Keratinocyte (primary cell): ENCODE measurements at regions not wholly inside any gene's neighbourhood (a gene's known extent, or its start where the extent isn't known, plus 50 kb on each side); places are given as distances from the start of the nearest gene placed in this dataset.

Experiments
- DNase-seq: peaks from one replicate; pipeline ENCODE4 v3.0.0-alpha.2; 2011; ENCODE audit warnings: low read depth, missing footprints, low spot score
- FAIRE-seq: peaks from 2 replicates; lab custom pipeline; 2011; peaks lifted over from hg19 to GRCh38; lab: Jason Lieb, UNC
- H2AFZ ChIP-seq: 2 replicates; pipeline ENCODE4 v1.6.0; 2012; ENCODE audit warnings: low read length, control low read depth, inconsistent platforms; ENCODE audit not compliant: control insufficient read depth
- H3K27ac ChIP-seq: 2 replicates; pipeline ENCODE4 v1.5.1; 2011; ENCODE audit warnings: low read length; ENCODE audit not compliant: control insufficient read depth, insufficient read depth
- H3K27me3 ChIP-seq: 3 replicates; pipeline ENCODE4 v1.6.0; 2011; ENCODE audit warnings: low read length; ENCODE audit not compliant: control insufficient read depth, insufficient read depth; ENCODE audit errors: extremely low read depth
- H3K36me3 ChIP-seq, 2 experiments: 2 replicates in 1 of 2; 3 replicates in 1 of 2; pipeline ENCODE4 v1.5.1; 2011; ENCODE audit warnings: low read length in 2 of 2, mild to moderate bottlenecking in 1 of 2; ENCODE audit not compliant: control insufficient read depth in 2 of 2, insufficient read depth in 2 of 2; ENCODE audit errors: extremely low read depth in 1 of 2
- H3K4me1 ChIP-seq: 3 replicates; pipeline ENCODE4 v1.5.1; 2011; ENCODE audit warnings: low read length; ENCODE audit not compliant: control insufficient read depth, insufficient read depth; ENCODE audit errors: extremely low read depth
- H3K4me2 ChIP-seq: 3 replicates; pipeline ENCODE4 v1.6.0; 2011; ENCODE audit warnings: low read depth, low read length; ENCODE audit not compliant: control insufficient read depth, insufficient read depth; ENCODE audit errors: extremely low read depth
- H3K4me3 ChIP-seq, 3 experiments: fragments of 200-600 bp in 1 of 3; sonication (generic) in 1 of 3; 2 replicates in 2 of 3; 3 replicates in 1 of 3; pipeline ENCODE4 v1.5.1; 2011 to 2016; ENCODE audit warnings: low read length in 3 of 3, mild to moderate bottlenecking in 3 of 3, control low read depth in 2 of 3, inconsistent platforms in 1 of 3, low read depth in 1 of 3, mixed read lengths in 1 of 3, mixed run types in 1 of 3, moderate library complexity in 1 of 3; ENCODE audit not compliant: control insufficient read depth in 2 of 3, insufficient read depth in 2 of 3; ENCODE audit errors: extremely low read depth in 1 of 3
- H3K79me2 ChIP-seq: 2 replicates; pipeline ENCODE4 v1.6.0; 2012; ENCODE audit warnings: low read length; ENCODE audit not compliant: control insufficient read depth, insufficient read depth
- H3K9ac ChIP-seq: 3 replicates; pipeline ENCODE4 v1.6.0; 2011; ENCODE audit warnings: low read length; ENCODE audit not compliant: control insufficient read depth, insufficient read depth; ENCODE audit errors: extremely low read depth
- H3K9me1 ChIP-seq: 3 replicates; pipeline ENCODE4 v1.6.0; 2011; ENCODE audit warnings: low read length; ENCODE audit not compliant: control insufficient read depth, insufficient read depth; ENCODE audit errors: extremely low read depth
- H3K9me3 ChIP-seq: 2 replicates; pipeline ENCODE4 v1.5.1; 2012; ENCODE audit warnings: low read depth, low read length; ENCODE audit not compliant: control insufficient read depth
- H4K20me1 ChIP-seq: 3 replicates; pipeline ENCODE4 v1.6.0; 2011; ENCODE audit warnings: low read length; ENCODE audit not compliant: control insufficient read depth, insufficient read depth; ENCODE audit errors: extremely low read depth
- CTCF ChIP-seq, 3 experiments: IDR thresholded peaks in 1 of 3; conservative IDR thresholded peaks in 1 of 3; optimal IDR thresholded peaks in 1 of 3; 2 replicates in 2 of 3; 3 replicates in 1 of 3; pipeline versions ENCODE3 to v1.5.1; 2011; ENCODE audit warnings: low read length in 3 of 3, mild to moderate bottlenecking in 3 of 3, moderate library complexity in 2 of 3, control low read depth in 1 of 3, inconsistent platforms in 1 of 3; ENCODE audit not compliant: insufficient read depth in 2 of 3; ENCODE audit errors: extremely low read depth in 1 of 3
- EZH2 ChIP-seq: IDR thresholded peaks from one replicate; pipeline ENCODE4 v1.6.1; 2012; ENCODE audit warnings: inconsistent platforms, mild to moderate bottlenecking, low read length, moderate library complexity
- dilution Hi-C: fragments of 300-500 bp; cut with MboI; formaldehyde crosslinking; loops from one replicate; pipeline ENCODE4 v1.7.0; 2020; ENCODE audit warnings: low sequenced_read_pairs; ENCODE audit not compliant: extremely low pct_ligation_motif_present

GRCh38 chr6:66808771-66809170 lies 1101.7 kb upstream of the EYS start:
- Histone ChIP-seq H2AFZ (no peak overlapping the region), H3K36me3 (no peaks in the 10 kb centered on the region), H3K4me2 (no peak overlapping the region), H3K9me1 (no peaks in the 10 kb centered on the region), H3K9ac (no peak overlapping the region), H3K27ac (no peak overlapping the region), H4K20me1 (no peaks in the 10 kb centered on the region), H3K4me1 (no peaks in the 10 kb centered on the region), H3K9me3 (no peaks in the 10 kb centered on the region), H3K79me2 (no peaks in the 10 kb centered on the region), H3K4me3 (no peak overlapping the region), H3K27me3 (no peaks in the 10 kb centered on the region)
- dilution Hi-C loops: no loop called here
- FAIRE-seq (no peak), DNase-seq (no peak)
- no peak for TF ChIP-seq CTCF (optimal IDR thresholded peaks at IDR 0.05 in 1 of 3, IDR thresholded peaks at IDR 0.05 in 1 of 3, conservative IDR thresholded peaks at IDR 0.05 in 1 of 3; ENCODE audit: extremely low read depth in 1 of 3, insufficient read depth in 2 of 3, low read length in 3 of 3)
- no peak for TF ChIP-seq EZH2

GRCh38 chr6:66796987-66797386 lies 1090.0 kb upstream of the EYS start:
- Histone ChIP-seq H3K9me1 (no peaks in the 10 kb centered on the region), H3K36me3 (no peaks in the 10 kb centered on the region), H3K27me3 (no peaks in the 10 kb centered on the region), H2AFZ (no peak overlapping the region), H4K20me1 (no peaks in the 10 kb centered on the region), H3K27ac (no peak overlapping the region), H3K9ac (no peak overlapping the region), H3K4me3 (no peak overlapping the region), H3K4me1 (no peaks in the 10 kb centered on the region), H3K4me2 (no peak overlapping the region), H3K79me2 (no peaks in the 10 kb centered on the region), H3K9me3 (no peaks in the 10 kb centered on the region)
- dilution Hi-C loops: no loop called here
- TF ChIP-seq CTCF (optimal IDR thresholded peaks at IDR 0.05 in 1 of 3, IDR thresholded peaks at IDR 0.05 in 1 of 3, conservative IDR thresholded peaks at IDR 0.05 in 1 of 3; ENCODE audit: extremely low read depth in 1 of 3, insufficient read depth in 2 of 3, low read length in 3 of 3): no peak
- TF ChIP-seq EZH2: no peak
- no peak for FAIRE-seq
- no peak for DNase-seq
